M059J (cell line): ENCODE measurements at regions not wholly inside any gene's neighbourhood (a gene's known extent, or its start where the extent isn't known, plus 50 kb on each side); places are given as distances from the start of the nearest gene placed in this dataset.
A peak's percentile ranks its signal among the peaks of the same experiment; 100 is the strongest.

ENCODE experiments used
- DNase-seq: peaks from one replicate; pipeline ENCODE4 v3.0.0-alpha.2; 2012; ENCODE audit warnings: low read depth

DNA sequence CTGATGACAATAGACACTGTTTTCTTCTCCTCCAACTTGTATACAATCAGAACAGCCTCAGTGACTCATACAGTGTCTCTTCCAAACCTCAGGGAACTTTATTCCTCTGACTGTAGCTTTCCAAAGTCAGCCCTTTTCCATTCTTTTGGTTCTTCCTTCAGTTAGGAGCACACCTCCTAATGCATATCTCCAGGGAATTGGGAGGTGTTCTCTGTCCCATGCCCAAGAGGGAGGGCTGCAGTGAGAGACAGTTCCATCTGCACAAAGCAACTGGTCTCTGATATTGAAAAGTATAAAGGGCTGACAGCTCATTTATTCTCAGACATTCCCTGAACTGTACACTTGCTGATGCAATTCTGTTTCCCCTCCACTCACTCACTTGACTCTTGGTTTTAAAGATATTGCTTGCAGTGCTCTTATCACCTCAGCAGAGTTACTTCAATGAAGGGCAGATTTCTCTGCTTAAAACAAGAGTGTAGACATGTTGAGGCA is 337.8 kb upstream of the TBC1D5 start:
- DNase-seq = peak; percentile 39

DNA sequence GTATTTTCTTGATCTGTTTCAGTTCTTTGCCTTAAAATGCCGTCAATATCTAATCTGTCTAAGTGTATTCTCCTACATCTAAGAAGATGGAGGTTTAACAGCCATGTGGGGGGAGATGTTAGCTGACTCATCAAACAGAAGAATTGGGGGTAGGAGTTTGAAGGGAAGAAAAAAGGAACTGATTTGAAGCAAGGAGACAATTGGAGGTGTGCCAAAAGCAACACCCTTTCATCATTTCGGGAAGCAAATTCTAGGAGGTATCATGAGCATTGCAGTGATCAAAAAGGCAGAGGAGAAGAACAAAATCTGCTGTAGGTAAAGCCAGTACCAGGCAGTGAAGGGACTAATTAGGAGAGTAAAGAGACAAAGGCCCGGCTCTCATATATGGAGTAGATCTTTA is 337.3 kb upstream of the TBC1D5 start:
- DNase-seq = peak; percentile 38

DNA sequence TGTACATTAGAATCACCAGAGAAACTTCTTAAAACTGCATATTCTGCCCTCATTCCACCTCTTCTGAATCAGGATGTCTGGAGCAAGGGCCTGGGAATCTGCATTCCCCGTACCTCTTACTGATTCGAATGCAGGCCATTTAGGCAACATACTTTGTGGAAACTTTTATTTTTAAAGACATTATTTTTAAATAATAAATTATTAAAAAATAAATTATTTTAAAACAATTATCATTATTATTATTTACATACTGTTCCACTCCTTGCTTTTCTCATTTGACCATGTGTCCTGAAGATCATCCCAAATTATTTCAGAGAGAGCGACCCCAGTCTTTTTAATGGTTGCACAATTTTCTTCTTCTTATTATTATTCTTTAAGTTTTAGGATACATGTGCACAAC is 336.6 kb upstream of the TBC1D5 start:
- no peak for DNase-seq

GRCh38 chr3:18077128-18077840 is 334.9 kb upstream of the TBC1D5 start:
- no peak for DNase-seq

DNA sequence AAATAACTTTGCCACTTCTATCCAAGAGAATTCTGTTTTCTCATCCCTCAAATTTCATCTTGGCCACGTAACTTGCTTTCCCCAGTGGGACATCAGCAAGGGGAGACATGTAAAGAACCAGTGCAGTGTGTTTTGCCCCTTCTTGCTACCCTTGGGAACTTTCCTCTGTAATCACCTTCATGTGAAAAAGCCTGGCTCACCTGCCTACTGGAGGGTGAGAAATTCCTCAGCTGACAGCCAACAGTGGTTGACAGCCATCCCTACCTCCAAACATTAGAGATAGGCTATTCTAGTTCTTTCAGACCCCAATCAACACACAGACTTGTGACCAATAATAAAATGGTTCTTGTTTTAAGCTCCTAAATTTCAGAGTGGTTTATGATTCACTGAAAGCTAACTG is 333.9 kb upstream of the TBC1D5 start:
- DNase-seq = no peak

DNA sequence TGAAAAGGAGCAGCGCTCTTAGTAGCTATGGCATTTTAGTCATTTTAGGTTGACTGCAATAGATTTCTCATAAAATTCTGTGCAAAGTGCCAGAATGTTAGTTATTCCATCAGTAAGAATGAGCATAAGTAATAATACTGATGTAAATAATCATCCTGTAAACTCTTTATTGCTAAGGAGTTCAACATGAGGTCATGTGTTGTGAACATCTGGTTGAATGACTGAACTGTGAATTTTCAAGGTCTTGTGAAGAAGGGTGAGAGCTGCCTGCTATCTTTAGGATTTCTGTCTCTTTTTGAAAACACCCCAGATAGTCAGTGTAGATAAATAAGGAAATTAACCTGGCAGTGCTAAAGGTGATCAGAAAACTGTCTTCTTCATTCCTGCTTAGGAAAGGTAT is 333.4 kb upstream of the TBC1D5 start:
- no peak for DNase-seq

DNA sequence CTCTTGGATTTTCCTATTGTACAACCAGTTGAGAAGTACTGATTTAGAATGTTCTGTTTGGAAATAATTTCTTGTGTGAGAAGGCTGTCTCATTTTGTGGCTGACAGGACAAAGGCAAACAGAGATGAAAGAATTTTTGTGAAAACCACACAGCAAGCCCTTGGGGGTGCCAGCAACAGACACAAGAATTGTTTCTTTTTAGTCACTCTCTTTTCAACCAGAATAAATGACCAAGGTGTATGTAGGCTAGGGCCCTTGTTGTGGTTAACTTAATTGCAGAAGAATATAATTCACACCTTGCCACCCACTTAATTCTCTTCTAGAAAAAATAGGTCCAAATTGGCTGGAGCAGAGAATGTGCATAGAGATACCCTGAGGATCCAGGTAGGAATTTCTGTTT is 329.4 kb upstream of the TBC1D5 start:
- DNase-seq = peak; percentile 36

- no peak for DNase-seq
These were observed 328.5 kb upstream of the TBC1D5 start for GRCh38 chr3:18070944-18071343.

GRCh38 chr3:18070231-18070630 is 327.8 kb upstream of the TBC1D5 start:
- DNase-seq = no peak

GRCh38 chr3:18069568-18069967 is 327.1 kb upstream of the TBC1D5 start:
- no peak for DNase-seq

- peak; percentile 70 for DNase-seq
These were observed 324.6 kb upstream of the TBC1D5 start for GRCh38 chr3:18066899-18067582.

DNA sequence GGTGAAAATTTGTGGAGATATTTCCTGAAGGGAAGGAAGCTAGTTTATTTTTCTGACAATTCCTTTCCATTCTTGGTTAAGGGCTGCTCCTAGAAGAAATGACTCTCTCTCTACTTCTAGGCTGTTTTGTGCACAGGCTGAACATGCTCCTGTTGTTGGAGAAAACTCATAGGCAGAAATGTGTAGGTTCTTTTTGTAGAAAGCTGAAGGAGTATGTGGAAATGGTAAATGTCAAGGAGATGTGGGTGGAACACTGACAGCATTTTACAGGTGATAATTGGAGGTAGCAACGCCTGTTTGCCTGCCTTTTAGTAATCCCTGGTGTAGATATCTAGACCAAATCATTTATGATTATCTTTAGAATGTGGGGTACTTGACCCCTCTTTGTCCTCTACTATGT is 322.2 kb upstream of the TBC1D5 start:
- no peak for DNase-seq

- DNase-seq = peak; percentile 77
These were observed 320.2 kb upstream of the TBC1D5 start for GRCh38 chr3:18062657-18063025.

GRCh38 chr3:18061737-18062656 is 319.6 kb upstream of the TBC1D5 start:
- peak; percentile 87 for DNase-seq

DNA sequence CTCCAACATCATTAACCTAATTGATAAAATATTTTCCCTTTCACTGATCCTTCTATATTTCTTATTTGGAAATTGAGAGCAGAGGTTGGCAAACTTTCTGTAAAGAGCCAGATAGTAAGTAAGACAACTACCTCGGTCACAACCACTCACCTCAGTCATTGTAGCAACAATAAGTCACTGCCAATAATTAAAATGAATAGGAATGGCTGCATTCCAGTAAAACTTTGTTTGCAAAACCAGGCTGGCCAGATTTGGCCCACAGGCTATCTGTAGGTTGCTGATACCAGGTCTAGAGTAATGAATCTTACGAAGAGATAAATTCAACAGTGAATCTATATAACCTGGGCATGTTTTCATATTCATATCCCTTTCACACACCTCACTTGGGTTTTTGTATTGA is 316.2 kb upstream of the TBC1D5 start:
- DNase-seq = peak; percentile 9

DNA sequence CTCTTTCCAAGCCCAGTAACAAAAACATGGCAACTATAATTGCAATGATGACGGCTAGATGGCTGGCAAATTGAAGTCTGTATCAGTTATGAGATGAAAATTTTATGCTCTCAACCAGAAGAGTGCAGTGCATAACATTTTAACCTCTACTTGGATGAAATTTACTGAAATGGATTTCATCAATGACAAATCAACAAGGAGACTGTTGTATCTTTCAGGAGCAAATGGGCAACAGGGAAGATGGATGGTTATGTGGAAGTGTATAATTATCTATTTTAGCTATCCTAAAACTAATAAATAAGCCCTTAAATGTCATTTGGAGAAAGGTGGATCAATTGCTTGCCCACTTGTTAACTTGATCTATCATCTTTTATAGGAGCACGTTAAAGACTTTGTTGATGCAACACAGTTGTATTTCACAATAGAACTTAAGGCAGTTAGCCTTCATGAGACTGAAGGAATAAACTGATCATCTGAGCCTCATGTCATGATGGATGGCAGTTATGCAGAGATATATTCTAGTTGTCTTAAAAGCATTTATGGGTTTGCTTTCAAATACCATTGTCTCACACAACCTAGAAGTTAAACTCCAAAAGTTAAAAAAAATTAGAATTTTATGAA is 315.1 kb upstream of the TBC1D5 start:
- DNase-seq = no peak

- no peak for DNase-seq
These were observed 312.2 kb upstream of the TBC1D5 start for GRCh38 chr3:18054625-18055024.

DNA sequence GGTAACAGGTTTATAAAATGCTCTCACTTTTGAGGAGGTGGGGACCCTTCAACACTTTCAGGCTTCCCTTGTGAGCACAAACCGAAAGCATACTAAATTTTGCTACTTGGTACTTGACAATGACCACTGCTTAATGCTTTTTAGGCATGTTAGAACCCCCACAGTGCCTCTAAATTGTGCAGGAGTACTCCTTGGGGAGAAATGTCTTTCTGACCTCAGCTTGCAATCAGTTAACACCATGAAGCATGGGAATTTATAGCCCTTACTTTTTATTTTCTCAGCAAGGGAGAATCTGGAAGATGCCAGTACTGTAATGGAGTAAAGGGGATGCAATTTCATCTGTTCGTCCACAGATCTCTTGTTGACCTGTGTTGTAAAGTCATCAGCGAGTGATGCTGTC is 308.9 kb upstream of the TBC1D5 start:
- no peak for DNase-seq

DNA sequence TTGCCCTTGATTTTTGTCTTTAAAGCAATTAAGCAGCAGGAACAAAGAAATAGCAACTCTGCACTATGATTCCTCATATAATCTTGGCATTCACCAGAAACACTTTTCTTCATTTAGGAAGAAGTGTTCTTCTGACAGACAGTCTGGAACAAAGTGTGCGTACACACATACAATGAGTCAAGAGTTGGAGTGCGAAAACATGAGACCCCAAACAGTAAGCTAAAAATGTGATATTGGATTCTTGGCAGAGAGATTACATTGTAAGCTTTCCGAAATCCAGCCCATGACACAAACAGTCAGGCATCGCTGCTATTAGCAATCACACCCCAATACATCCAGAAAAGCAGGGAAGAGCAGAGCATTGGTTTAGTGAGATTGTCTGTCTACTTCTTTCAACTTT is 306.7 kb upstream of the TBC1D5 start:
- no peak for DNase-seq

- DNase-seq = peak; percentile 9
These were observed 304.6 kb upstream of the TBC1D5 start for GRCh38 chr3:18047052-18047451.

GRCh38 chr3:18046131-18046915 is 303.9 kb upstream of the TBC1D5 start:
- no peak for DNase-seq
